Femur (tissue), 1 donor: ENCODE measurements at regions not wholly inside any gene's neighbourhood (a gene's known extent, or its start where the extent isn't known, plus 50 kb on each side); places are given as distances from the start of the nearest gene placed in this dataset.

Source experiments
- DNase-seq: peaks from one replicate; pipeline ENCODE4 v3.0.0-alpha.2; 2017

DNA sequence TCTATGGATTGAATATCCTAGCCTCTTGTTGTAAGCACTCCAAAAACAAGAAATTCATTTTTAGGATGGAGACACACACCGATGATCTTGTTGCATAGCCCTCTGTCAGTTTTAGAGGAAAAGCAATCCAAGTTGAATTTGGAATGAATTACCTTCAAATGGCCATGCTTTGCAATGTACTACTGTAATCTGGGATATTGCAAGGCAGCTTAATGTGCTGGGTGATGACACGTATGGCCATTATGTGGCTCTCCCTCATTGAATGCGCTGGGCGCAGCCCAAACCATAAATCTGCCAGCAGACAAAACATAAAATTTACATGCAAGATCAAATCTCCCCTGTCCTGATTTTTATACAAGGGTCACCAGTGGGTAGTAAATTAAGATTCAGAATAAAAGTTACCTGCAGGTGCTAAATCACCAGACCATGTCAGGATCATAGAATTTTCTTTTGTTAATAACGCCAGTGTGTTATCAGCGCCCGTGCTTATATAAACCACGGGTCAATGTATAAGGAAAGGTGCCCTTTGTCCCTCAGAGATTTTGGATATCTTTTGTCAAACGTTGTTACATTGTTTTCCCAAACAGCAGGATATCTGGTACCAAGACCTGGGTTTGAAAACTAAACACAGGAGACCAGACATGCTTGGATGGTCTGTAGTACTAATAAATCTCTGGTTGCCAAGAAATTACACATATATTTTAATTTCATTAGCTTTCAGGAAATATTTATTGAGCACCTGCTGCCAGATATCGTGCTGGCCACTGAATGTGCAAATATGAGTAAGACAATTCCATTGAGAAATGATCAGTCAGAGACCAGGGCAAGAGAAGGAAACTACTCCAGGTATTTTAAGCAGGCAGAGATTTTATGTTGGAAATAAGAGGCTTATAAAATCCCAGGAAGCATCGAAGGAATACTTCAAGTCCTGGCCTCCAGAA is 237.1 kb downstream of the EBLN2 start:
- DNase-seq = no peak

DNA sequence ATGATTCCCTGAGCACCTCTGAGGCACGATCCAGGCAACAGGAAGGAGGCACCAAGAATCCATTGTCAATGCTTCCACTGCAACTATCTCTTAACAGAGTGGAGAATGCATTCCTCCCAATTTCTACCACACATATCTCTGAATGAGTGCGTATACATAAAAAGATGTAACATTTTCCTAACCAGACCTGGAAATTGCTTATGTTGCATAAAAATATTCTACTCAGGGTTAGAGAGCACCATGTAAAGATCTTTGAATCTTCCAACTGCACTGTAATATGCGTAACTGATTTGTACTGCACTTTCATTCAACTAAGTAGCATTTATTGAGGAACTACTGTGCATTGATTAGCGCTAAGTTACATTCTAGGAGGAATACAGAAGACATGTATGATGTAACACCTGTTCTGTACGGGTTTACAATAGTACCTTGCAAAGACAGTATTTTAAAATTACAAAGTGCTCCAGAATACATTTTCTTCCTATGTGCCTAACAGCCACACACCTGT is 237.8 kb downstream of the EBLN2 start:
- no peak for DNase-seq

DNA sequence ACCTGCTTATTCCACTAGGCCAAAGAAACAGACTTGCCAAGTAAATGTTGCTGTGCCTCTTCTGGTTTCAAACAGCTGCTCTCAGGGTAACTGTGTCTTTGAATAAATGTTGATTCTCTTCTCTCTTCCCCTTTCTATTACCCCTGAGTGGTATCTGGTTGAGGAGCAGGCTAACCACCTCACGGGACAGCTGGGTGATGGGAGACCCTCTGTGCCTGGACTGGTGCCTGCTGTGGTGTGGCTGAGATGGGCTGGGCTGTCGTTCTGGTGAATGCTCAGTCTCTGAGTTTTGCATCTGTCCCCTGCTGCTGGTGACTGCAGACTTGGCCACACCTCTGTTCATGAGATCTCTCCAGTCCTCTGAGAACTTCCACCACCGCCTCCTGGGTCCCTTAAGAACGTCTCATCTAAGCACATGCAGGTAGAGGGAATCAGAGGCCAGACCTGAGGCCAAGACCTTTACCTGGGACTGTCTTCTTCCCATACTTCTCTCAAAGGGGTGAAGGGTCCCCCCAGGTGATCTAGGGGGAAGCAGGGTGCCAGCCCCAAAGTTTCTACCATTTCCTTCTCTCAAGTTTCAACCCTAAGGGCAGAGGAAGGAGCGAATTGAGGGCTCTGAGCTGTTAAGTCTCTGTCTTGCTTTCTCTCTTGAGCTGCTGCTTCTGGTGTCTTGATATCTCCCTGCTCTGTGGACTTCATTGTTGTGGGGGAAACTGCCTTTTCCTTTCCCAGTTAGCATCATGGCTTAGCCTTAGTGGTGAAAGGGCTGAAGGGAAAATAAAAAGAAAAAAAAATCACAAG is 252.9 kb downstream of the EBLN2 start:
- no peak for DNase-seq

DNA sequence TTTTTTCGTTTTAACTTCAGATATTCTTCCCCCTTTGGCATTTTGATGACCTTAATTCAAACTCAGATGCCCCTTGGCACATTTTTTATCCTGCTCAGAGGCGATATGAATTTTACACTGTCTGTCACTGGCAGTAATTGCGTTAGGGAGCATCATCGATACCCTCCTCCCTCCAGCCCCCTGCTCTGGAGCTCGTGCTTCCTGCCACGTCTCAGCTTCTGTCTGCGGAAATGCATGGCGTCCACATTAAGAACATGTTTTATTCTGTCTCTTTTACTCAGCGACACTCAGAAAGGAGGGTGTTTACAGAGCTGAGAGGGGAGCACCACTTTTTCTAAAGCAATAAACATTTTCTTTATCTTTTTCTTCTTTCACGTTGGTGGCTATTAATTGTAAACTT is 254.2 kb downstream of the EBLN2 start:
- no peak for DNase-seq

DNA sequence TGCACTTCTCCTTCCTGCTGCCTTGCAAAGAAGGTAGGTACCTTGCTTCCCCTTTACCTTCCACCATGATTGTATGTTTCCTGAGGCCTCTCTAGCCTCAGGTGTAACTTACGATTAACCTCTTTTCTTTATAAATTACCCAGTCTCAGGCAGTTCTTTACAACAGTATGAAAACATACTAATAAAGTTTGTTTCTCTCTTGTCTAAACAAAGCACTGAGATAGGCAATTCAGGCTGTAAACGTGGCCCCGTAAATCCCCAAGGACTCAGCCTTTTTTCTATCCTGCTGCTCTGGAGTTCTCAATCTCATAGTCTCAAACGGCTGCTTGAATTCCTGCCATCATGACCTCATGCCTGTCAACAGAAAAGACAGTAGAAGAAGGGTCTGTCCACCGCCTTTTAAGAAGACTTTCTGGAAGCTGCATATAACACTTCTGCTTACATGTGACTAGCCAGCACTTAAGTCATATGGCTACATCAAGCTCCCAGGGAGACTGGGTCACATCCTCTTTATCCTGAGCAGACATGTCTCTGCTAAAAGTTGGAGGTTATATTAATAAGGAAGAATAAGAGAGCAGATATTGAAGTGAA is 257.8 kb downstream of the EBLN2 start:
- DNase-seq = no peak

DNA sequence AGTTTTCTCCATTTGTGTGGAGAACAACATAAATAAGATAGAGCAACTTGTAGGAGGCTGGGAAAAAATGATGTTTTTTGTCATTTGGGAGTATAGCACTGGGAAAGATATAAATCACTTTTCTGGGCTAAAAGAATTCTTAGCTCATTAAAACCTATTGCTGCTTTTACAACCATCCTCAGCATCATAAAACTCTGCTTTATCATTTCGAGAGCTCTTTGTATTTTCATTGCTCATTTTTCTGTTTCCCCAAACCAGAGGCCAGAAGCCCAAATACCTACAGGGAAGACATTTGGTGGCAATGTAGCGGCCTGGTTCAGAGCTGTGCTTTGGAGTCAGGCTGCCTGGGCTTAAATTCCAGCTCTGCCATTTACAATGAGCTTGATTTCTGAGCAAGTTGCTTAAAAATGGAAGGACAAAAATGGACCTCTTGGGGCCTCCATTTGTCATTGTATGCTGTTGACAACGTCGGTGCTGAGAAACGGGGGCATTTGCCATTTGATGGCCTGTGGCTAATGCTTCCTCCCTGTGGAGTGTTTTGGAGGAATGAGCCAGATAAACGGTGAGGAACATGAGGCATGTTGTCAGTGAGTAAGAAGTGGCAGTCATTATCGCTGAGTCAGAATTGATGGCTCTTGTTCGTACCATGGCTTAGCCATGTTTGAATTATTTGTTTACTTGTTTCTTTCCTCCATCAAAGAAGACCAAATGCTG is 260.0 kb downstream of the EBLN2 start:
- no peak for DNase-seq

DNA sequence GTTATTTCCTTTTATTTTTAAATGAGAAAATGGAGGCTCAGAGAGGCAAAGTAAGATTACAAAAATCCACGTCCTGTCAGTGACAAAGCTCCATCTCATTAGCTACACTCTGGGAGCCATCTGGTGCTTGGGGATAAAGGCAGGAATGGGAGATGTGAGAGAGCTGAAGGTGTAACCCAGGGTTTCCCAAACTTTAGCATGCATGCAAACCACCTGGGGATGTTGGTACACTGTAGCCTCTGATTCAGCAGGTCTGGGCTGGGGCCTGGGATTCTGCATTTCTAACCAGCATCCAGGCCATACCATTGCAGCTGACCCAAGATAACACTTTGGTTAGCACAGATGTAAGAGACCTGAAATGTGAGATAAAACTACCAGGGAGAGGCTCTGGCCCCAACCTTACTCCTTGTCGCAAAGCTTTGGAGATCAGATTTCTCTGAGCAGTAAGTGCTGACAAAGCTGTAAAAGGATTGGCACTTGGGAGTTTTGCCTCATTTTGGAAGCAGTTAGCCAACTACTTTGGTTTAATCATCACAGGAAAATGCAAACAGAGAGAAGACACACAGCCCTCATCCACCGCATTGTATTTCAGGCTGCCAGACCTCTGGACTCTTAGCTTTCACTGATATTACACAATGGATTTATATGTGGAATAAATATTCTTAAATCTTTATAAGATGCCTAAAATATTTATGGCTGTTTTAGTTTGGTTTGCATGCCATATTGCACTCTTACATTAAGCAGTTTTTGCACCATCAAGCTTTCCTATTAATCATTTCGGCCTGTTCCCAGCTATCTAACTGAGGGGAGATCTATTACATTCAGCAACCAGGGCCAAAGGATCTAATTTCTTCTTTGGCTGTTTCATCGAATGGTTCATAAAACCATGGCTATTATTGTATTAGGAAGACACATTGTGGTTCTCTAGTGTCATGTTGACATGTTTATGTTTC is 263.0 kb downstream of the EBLN2 start:
- DNase-seq = no peak

DNA sequence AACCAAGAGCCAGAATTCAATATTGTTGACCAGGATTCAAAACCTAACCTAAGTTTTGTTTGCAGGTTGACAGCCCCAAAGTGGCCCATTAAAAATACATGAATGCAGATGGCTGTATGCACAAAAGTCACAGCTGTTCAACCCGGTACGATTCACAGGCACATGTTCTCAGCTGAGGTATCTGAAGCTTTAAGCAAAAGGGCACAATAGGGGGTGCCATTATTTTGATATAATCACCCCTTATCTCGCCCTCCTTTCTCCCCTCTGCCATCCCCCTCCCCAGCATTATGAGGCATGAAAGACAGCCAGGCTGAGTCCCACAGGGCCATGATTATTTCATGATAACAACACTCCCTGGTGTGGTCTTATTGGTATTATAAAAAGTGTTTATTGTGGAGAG is 264.9 kb downstream of the EBLN2 start:
- DNase-seq = no peak

DNA sequence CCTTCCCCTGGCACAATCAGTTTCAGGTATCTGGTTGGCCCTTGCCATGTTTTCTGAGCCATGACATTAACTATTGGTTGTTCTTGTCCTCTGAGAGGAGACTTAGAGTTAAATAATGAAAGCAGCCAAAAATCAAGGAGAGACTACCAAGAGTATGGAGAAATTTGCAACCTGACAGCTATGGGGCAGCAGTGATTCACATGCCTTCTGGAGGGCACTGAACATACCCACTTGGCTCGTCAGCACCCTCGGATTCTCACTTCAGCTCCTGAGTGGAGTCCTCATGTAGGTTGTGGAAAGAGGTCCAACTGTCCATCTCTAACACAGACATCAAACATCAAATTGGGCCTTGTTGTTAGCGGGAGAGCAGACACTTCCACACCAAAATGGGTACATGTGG is 265.6 kb downstream of the EBLN2 start:
- DNase-seq = no peak
